ENCODE measurements at regions not wholly inside any gene's neighbourhood (a gene's known extent, or its start where the extent isn't known, plus 50 kb on each side); places are given as distances from the start of the nearest gene placed in this dataset.

GRCh38 chr16:61195006-61195405 is 841.2 kb downstream of the CDH8 start:
- TF ChIP-seq, protein P1, sequence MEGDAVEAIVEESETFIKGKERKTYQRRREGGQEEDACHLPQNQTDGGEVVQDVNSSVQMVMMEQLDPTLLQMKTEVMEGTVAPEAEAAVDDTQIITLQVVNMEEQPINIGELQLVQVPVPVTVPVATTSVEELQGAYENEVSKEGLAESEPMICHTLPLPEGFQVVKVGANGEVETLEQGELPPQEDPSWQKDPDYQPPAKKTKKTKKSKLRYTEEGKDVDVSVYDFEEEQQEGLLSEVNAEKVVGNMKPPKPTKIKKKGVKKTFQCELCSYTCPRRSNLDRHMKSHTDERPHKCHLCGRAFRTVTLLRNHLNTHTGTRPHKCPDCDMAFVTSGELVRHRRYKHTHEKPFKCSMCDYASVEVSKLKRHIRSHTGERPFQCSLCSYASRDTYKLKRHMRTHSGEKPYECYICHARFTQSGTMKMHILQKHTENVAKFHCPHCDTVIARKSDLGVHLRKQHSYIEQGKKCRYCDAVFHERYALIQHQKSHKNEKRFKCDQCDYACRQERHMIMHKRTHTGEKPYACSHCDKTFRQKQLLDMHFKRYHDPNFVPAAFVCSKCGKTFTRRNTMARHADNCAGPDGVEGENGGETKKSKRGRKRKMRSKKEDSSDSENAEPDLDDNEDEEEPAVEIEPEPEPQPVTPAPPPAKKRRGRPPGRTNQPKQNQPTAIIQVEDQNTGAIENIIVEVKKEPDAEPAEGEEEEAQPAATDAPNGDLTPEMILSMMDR (IDR thresholded peaks at IDR 0.05) = no peak
- peaks cover 12% of the 10 kb centered on the region for H3K9me3 Mint-ChIP-seq
- H3K27ac Mint-ChIP-seq = no peak overlapping the region
- ChIA-PET CTCF (no interaction called here), POLR2A (no interaction called here)
- H3K4me1 Mint-ChIP-seq = no peaks in the 10 kb centered on the region
- intact Hi-C loops (cut with micrococcal nuclease) = no loop called here
- ATAC-seq (ENCODE audit: low read depth) (no peak), DNase-seq (no peak)
- no peak overlapping the region for H3K4me3 Mint-ChIP-seq
- no peaks in the 10 kb centered on the region for H3K36me3 Mint-ChIP-seq (ENCODE audit: low read depth)
- H3K27me3 Mint-ChIP-seq = no peaks in the 10 kb centered on the region

DNA sequence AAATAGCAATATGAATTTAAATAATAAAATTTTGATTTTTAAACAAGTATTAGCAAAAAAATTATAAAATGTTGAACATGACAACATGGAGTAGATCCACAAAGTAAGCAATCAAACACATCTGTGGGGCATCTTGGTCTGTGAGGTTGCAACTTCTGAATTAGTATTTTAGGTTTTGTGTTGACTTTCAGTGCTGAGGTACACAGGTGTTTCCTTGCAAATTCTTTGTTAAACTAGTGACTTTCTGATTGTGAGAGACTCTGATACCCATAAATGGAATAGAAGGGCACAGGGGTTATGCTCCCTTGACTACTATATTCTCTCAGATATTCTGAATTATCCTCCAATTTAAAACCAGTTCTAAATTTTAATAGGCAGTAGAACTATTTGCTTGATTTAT is 841.7 kb downstream of the CDH8 start:
- intact Hi-C loops (cut with micrococcal nuclease) = no loop called here
- POLR2A ChIA-PET = no interaction called here
- no peak overlapping the region for H3K4me3 Mint-ChIP-seq
- ATAC-seq (ENCODE audit: low read depth) (no peak), DNase-seq (no peak)
- H3K36me3 Mint-ChIP-seq (ENCODE audit: low read depth) = no peaks in the 10 kb centered on the region
- peaks cover 12% of the 10 kb centered on the region for H3K9me3 Mint-ChIP-seq
- no peak overlapping the region for H3K27ac Mint-ChIP-seq
- TF ChIP-seq, protein P1 (IDR thresholded peaks at IDR 0.05) = no peak
- CTCF ChIA-PET = no interaction called here
- no peaks in the 10 kb centered on the region for H3K4me1 Mint-ChIP-seq
- H3K27me3 Mint-ChIP-seq = no peaks in the 10 kb centered on the region

DNA sequence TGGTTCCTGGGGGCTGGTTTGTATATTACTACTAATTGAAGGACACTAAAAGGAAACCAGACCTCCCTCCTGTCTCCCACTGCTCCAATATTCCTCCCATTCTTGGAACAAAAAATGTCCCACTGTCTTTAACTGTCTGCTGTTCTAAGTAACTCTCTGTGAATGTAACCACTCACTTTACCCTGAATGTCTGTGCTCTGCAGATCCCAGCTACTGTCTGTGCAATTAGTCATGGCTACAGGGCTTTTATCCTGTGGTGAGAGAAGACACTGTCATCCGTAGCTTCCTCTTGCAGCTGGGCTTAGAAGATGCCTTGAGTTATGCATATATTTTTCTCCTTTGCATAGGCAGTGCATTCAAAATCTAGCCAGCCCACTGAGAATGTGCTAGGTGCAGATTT is 853.8 kb downstream of the CDH8 start:
- ChIA-PET POLR2A (no interaction called here), CTCF (no interaction called here)
- Mint-ChIP-seq H3K4me1 (no peaks in the 10 kb centered on the region), H3K36me3 (ENCODE audit: low read depth) (no peaks in the 10 kb centered on the region), H3K27me3 (no peaks in the 10 kb centered on the region), H3K27ac (no peak overlapping the region), H3K4me3 (no peak overlapping the region), H3K9me3 (peaks cover 6% of the 10 kb centered on the region)
- TF ChIP-seq, protein P1 (IDR thresholded peaks at IDR 0.05) = no peak
- DNase-seq (no peak), ATAC-seq (ENCODE audit: low read depth) (no peak)
- intact Hi-C loops (cut with micrococcal nuclease) = no loop called here

- H3K9me3 Mint-ChIP-seq = peaks cover 6% of the 10 kb centered on the region
- CTCF ChIA-PET = no interaction called here
- TF ChIP-seq, protein P1 (IDR thresholded peaks at IDR 0.05) = no peak
- H3K27me3 Mint-ChIP-seq = no peaks in the 10 kb centered on the region
- no peak for ATAC-seq (ENCODE audit: low read depth)
- POLR2A ChIA-PET = no interaction called here
- no peaks in the 10 kb centered on the region for H3K36me3 Mint-ChIP-seq (ENCODE audit: low read depth)
- DNase-seq = no peak
- no peak overlapping the region for H3K27ac Mint-ChIP-seq
- H3K4me3 Mint-ChIP-seq = no peak overlapping the region
- H3K4me1 Mint-ChIP-seq = no peaks in the 10 kb centered on the region
- intact Hi-C loops (cut with micrococcal nuclease) = no loop called here
Observed at GRCh38 chr16:61181982-61182381, 854.3 kb downstream of the CDH8 start.

DNA sequence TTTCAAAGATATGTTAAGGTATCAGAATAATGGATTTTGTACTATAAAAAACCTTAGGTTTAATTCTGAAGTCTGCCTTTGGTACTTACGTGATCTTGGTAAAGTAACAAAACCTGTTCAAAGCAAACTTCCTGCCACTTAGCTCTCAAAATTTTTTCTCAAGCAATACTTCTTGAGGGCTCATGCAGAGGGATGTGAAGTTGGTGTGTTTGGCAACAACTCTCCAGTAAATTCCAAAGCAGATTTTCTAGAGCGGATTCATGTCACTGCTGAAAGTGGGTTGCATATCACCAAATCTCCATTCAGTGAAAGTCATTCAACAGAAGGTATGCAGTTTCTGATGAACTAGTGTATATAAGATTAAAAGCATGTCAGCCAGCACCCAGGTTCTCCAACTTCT is 856.7 kb downstream of the CDH8 start:
- H3K9me3 Mint-ChIP-seq = peaks cover 6% of the 10 kb centered on the region
- H3K27ac Mint-ChIP-seq = no peak overlapping the region
- no peak for ATAC-seq (ENCODE audit: low read depth)
- CTCF ChIA-PET = no interaction called here
- DNase-seq = no peak
- TF ChIP-seq, protein P1 (IDR thresholded peaks at IDR 0.05) = no peak
- POLR2A ChIA-PET = no interaction called here
- H3K4me1 Mint-ChIP-seq = no peaks in the 10 kb centered on the region
- intact Hi-C loops (cut with micrococcal nuclease) = no loop called here
- no peaks in the 10 kb centered on the region for H3K27me3 Mint-ChIP-seq
- no peaks in the 10 kb centered on the region for H3K36me3 Mint-ChIP-seq (ENCODE audit: low read depth)
- no peak overlapping the region for H3K4me3 Mint-ChIP-seq
